ENCODE measurements at regions not wholly inside any gene's neighbourhood (a gene's known extent, or its start where the extent isn't known, plus 50 kb on each side); places are given as distances from the start of the nearest gene placed in this dataset.

DNA sequence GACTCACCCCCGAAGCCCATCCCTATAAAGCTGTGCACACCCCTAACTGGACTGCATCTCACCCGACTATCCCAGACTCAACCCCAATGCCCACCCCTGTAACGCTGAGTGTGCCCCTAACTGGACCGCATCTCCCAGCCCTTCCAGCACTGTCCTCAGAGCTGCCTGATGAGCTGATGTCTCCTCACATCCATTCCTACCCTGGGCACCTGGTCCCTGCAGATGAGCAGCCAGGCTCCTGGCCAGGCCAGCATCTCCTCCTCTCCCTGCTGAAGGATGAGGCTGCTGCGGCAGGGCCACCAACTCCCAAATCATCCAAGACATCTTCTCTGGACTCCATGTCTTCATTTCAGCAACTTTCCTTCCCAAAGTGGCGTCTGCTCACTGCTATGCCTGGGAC lies 332.1 kb downstream of the CTTN start:
- no peak overlapping the region for H3K4me3 ChIP-seq (ENCODE audit: low read depth, low read length)
- DNase-seq (ENCODE audit: low read depth): no peak
- TF ChIP-seq POLR2A (IDR thresholded peaks at IDR 0.05; ENCODE audit: extremely low read depth, insufficient read length) (no peak), MYC (IDR thresholded peaks at IDR 0.05; ENCODE audit: low read depth, low read length) (no peak)
- TF ChIP-seq, protein P1, sequence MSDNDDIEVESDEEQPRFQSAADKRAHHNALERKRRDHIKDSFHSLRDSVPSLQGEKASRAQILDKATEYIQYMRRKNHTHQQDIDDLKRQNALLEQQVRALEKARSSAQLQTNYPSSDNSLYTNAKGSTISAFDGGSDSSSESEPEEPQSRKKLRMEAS (IDR thresholded peaks at IDR 0.05; ENCODE audit: low read depth, low read length): no peak
- TF ChIP-seq, protein P2, sequence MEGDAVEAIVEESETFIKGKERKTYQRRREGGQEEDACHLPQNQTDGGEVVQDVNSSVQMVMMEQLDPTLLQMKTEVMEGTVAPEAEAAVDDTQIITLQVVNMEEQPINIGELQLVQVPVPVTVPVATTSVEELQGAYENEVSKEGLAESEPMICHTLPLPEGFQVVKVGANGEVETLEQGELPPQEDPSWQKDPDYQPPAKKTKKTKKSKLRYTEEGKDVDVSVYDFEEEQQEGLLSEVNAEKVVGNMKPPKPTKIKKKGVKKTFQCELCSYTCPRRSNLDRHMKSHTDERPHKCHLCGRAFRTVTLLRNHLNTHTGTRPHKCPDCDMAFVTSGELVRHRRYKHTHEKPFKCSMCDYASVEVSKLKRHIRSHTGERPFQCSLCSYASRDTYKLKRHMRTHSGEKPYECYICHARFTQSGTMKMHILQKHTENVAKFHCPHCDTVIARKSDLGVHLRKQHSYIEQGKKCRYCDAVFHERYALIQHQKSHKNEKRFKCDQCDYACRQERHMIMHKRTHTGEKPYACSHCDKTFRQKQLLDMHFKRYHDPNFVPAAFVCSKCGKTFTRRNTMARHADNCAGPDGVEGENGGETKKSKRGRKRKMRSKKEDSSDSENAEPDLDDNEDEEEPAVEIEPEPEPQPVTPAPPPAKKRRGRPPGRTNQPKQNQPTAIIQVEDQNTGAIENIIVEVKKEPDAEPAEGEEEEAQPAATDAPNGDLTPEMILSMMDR (IDR thresholded peaks at IDR 0.05; ENCODE audit: low read depth, low read length): no peak

DNA sequence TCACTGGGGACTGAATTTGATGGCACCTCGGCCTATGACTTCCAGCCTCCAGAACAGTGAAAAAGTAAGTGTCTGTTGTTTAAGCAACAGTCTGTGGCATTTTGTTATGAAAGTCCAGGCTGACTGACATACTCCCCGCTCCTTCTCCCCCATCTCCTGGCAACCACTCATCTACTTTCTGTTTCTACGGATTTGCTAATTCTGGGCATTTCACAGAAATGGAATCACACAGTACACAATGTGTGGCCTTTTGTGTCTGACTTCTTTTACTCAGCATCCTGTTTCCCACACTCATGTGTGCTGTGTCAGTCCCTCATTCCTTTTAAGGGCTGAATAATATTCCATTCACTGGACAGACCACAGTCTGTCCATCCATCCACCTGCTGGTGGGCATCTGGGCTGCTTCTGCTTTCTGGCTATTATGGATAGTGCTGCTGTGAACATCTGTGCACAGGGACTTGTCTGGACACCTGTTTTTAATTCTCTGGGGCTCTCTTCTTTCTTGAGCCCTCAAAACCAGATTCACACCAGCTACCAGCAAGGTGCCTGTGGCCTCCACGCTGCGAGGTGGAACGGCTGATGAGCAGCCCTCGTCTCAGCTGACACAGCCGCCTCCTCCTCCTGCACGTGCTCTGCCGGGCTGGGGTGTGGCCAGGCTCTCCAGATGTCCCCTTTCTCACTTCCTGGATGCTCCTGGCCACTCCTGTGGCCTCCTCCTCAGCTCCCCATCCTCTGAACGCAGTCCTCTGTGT lies 333.1 kb downstream of the CTTN start:
- TF ChIP-seq, protein P2 (IDR thresholded peaks at IDR 0.05; ENCODE audit: low read depth, low read length): no peak
- TF ChIP-seq, protein P1 (IDR thresholded peaks at IDR 0.05; ENCODE audit: low read depth, low read length): no peak
- TF ChIP-seq MYC (IDR thresholded peaks at IDR 0.05; ENCODE audit: low read depth, low read length): no peak
- TF ChIP-seq POLR2A (IDR thresholded peaks at IDR 0.05; ENCODE audit: extremely low read depth, insufficient read length): no peak
- DNase-seq (ENCODE audit: low read depth): no peak
- H3K4me3 ChIP-seq (ENCODE audit: low read depth, low read length): no peak overlapping the region

DNA sequence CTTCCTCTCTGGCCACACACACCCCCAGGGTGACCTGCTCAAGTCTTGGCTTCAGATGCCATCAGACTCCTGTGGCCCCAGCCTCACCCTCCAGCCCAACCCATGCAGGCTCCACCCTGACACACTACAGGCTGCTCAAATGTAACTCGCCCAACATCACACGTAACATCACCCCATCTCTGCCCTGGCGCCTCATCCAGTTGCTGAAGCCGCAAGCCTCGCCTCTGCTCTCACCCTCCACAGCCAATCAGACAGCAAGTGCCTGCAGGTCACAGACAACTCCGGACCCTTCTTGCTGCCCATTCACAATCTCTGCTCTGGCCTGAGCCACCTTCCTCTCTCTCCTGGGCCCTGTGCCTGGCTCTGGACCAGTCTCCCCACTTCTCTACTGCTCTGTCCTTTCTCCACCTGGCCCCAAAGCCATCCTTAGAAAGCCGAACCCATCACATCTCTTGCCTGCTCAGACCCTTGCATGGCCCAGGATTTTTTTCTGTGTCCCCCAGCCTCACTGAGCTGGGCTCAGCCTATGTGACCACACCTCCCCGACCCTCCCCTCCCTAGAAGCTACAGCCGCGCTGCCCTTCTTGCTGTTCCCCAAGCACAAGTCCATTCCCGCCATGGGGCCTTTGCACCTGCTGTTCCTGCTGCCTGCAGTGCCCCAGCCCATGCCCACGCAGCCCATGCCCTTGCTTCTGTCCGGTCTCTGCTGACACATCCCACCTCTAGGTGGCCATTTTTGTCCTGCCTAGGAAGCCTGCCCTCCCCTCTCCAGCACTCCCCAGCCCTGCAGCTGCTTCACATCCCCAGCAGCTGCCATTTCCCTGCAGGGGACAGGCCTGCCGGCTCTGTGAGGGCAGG lies 333.9 kb downstream of the CTTN start:
- TF ChIP-seq POLR2A (IDR thresholded peaks at IDR 0.05; ENCODE audit: extremely low read depth, insufficient read length) (no peak), MYC (IDR thresholded peaks at IDR 0.05; ENCODE audit: low read depth, low read length) (no peak)
- TF ChIP-seq, protein P2 (IDR thresholded peaks at IDR 0.05; ENCODE audit: low read depth, low read length): no peak
- TF ChIP-seq, protein P1 (IDR thresholded peaks at IDR 0.05; ENCODE audit: low read depth, low read length): no peak
- H3K4me3 ChIP-seq (ENCODE audit: low read depth, low read length): no peak overlapping the region
- no peak for DNase-seq (ENCODE audit: low read depth)

DNA sequence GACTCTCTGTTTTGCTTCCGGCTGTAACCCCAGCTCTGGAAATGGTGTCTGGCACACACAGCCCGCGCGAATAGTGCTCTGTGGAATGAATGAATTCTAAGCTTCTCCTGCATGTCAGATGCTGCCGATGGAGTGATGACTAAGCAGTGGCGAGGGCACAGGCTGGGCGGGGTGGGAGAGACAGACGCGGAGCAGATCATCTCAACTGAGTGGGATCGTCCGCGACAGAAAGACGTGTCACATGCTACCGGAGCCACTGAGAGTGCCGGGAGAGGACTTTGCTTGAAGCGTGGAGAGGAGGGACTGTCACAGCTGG lies 334.5 kb downstream of the CTTN start:
- H3K4me3 ChIP-seq (ENCODE audit: low read depth, low read length): no peak overlapping the region
- TF ChIP-seq POLR2A (IDR thresholded peaks at IDR 0.05; ENCODE audit: extremely low read depth, insufficient read length) (no peak), MYC (IDR thresholded peaks at IDR 0.05; ENCODE audit: low read depth, low read length) (no peak)
- TF ChIP-seq, protein P2 (IDR thresholded peaks at IDR 0.05; ENCODE audit: low read depth, low read length): no peak
- TF ChIP-seq, protein P1 (IDR thresholded peaks at IDR 0.05; ENCODE audit: low read depth, low read length): no peak
- no peak for DNase-seq (ENCODE audit: low read depth)

DNA sequence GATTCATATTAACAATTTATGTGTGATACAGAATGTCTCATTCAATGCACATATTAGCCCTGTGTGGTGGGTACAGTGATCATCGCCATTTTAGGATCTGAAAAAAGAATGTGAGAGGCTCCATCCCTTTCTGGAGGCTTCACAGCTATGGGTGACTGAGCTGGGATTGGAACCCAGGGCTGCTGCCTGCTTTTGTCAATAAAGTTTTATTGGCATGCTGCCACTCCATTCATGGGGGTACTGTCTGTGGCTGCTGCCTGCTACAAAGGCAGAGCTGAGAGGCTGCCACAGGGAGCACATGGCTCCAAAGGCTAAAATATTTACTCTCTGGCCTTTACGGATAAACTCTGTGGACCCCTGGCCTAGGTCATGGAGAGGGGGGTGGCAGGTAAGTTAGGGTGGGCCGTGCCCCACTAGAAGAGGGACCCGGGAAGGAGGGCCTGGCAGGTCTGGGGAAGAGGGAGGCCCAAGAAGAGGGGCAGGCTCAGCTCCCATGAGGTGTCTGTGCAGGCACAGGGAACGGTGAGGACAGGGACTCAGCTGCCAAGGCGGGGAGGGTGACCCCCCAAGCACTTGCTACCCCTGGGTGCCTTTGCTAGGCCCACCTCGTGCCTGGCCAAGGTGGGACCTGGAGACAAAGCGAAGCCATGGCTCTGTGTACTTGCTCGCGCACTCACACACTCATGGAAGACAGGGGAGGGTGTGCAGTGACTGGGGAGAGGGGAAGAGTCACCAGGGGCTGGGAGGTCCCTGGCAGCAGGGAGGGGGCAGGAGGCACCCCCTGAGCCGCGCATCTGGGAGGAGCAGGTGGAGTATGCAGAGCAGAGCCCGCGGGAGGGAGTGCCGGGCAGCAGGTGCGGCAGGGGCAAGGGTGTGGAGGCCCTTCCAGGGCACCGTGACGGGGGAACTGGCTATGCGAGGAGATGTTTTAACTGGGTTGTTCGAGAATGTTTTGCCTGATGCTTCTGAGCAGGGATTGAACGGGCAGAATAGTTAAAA lies 335.3 kb downstream of the CTTN start:
- TF ChIP-seq, protein P1 (IDR thresholded peaks at IDR 0.05; ENCODE audit: low read depth, low read length): no peak
- no peak for TF ChIP-seq POLR2A (IDR thresholded peaks at IDR 0.05; ENCODE audit: extremely low read depth, insufficient read length)
- no peak for TF ChIP-seq MYC (IDR thresholded peaks at IDR 0.05; ENCODE audit: low read depth, low read length)
- DNase-seq (ENCODE audit: low read depth): no peak
- H3K4me3 ChIP-seq (ENCODE audit: low read depth, low read length): no peak overlapping the region

All from NB4 (cell line).